C4-2B (cell line): ENCODE measurements at regions not wholly inside any gene's neighbourhood (a gene's known extent, or its start where the extent isn't known, plus 50 kb on each side); places are given as distances from the start of the nearest gene placed in this dataset.
A peak's percentile ranks its signal among the peaks of the same experiment; 100 is the strongest.

ENCODE experiments used
- ZFX ChIP-seq: fragments of 450-650 bp; IDR thresholded peaks from 2 replicates; pipeline ENCODE4 v1.6.1; 2017
- TF ChIP-seq, protein P1 (sequence below): fragments of 450-650 bp; conservative IDR thresholded peaks from 2 replicates; pipeline ENCODE4 v1.5.1; 2017; ENCODE audit warnings: mild to moderate bottlenecking

DNA sequence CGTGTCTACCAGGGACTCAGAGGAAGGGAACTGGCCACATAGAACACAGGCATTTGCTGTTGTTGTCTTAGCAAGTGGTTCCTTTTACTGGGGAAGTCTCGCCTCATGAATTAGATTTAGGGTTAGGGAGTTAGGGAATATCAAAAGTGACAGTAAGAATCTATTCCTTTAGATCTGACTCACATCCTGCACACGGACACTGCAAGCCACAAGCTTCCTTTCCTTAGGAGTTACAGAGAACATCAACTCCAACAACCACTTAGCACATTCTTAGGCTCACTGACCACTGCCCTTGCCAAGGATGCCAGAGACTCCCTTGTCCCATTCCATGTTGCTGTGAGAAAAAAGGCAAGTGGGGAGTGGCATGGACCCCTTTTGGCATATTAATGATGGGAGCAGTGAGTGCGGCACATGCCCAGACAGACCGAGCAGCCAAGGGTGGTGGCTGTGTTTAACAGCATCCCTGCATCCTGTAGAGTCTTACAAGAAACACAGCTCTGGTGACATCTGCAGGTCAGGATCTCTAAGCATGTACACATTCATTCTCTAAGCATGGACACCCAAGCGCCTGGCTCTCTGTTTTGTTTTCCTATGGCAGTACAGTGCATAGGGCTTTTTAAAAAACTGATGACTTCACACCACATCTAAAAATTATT, 745.6 kb upstream of the RAB6C start:
- TF ChIP-seq, protein P1, sequence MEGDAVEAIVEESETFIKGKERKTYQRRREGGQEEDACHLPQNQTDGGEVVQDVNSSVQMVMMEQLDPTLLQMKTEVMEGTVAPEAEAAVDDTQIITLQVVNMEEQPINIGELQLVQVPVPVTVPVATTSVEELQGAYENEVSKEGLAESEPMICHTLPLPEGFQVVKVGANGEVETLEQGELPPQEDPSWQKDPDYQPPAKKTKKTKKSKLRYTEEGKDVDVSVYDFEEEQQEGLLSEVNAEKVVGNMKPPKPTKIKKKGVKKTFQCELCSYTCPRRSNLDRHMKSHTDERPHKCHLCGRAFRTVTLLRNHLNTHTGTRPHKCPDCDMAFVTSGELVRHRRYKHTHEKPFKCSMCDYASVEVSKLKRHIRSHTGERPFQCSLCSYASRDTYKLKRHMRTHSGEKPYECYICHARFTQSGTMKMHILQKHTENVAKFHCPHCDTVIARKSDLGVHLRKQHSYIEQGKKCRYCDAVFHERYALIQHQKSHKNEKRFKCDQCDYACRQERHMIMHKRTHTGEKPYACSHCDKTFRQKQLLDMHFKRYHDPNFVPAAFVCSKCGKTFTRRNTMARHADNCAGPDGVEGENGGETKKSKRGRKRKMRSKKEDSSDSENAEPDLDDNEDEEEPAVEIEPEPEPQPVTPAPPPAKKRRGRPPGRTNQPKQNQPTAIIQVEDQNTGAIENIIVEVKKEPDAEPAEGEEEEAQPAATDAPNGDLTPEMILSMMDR, result peak; percentile 29
- no peak for TF ChIP-seq ZFX
